IMR-90 (cell line): ENCODE measurements at regions not wholly inside any gene's neighbourhood (a gene's known extent, or its start where the extent isn't known, plus 50 kb on each side); places are given as distances from the start of the nearest gene placed in this dataset.

Experiments
- ATAC-seq: fragments of 200-7000 bp; cut with Tn5 transposase; 2 replicates; pipeline ENCODE4 v1.9.1; 2020; ENCODE audit warnings: low read depth, mild to moderate bottlenecking, moderate library complexity
- BruUV-seq: library from RNA; stranded (reverse); fragments of 400-500 nt; replicated peaks from 2 replicates; lab custom pipeline; 2021; lab: Mats Ljungman, UMichigan
- CTCF ChIA-PET: fragments of 300-600 bp; formaldehyde crosslinking; extraction: SDS; loops from one replicate; lab custom pipeline; 2021; ENCODE audit warnings: antibody characterized with exemption; lab: Yijun Ruan, JAX
- POLR2A ChIA-PET: fragments of 300-600 bp; sonication (Branson Sonifier 250); formaldehyde crosslinking; loops from one replicate; lab custom pipeline; 2022; ENCODE audit warnings: antibody characterized with exemption; ENCODE audit not compliant: unreplicated experiment; lab: Charles Lee
- DNase-seq: peaks from one replicate; pipeline ENCODE4 v3.0.0; 2013
- H2AFZ ChIP-seq: replicated peaks from 2 replicates; pipeline ENCODE3; 2013; ENCODE audit warnings: low read length, mild to moderate bottlenecking; ENCODE audit not compliant: poor library complexity
- H2AK5ac ChIP-seq: 2 replicates; pipeline ENCODE4 v1.6.1; 2013; ENCODE audit warnings: low read depth, low read length, inconsistent platforms
- H2AK9ac ChIP-seq: replicated peaks from 2 replicates; pipeline ENCODE3; 2013; ENCODE audit warnings: mild to moderate bottlenecking, low read depth, low read length, moderate library complexity; ENCODE audit not compliant: poor library complexity
- H2BK120ac ChIP-seq: 2 replicates; pipeline ENCODE4 v1.6.1; 2013; ENCODE audit warnings: low read depth, low read length, inconsistent platforms
- H2BK15ac ChIP-seq: 3 replicates; pipeline ENCODE4 v1.6.1; 2013; ENCODE audit warnings: low read depth, low read length, inconsistent platforms
- H2BK20ac ChIP-seq: 2 replicates; pipeline ENCODE4 v1.6.1; 2013; ENCODE audit warnings: low read depth, mild to moderate bottlenecking, inconsistent platforms, low read length, moderate library complexity
- H2BK5ac ChIP-seq: 2 replicates; pipeline ENCODE4 v1.6.1; 2013; ENCODE audit warnings: mild to moderate bottlenecking, low read depth, low read length, inconsistent platforms; ENCODE audit not compliant: poor library complexity, severe bottlenecking
- H3K14ac ChIP-seq: replicated peaks from 2 replicates; pipeline ENCODE4 v1.6.1; 2013; ENCODE audit warnings: low read depth, low read length, inconsistent platforms
- H3K18ac ChIP-seq: 2 replicates; pipeline ENCODE4 v1.6.1; 2013; ENCODE audit warnings: low read depth, low read length, control low read depth
- H3K23ac ChIP-seq: 2 replicates; pipeline ENCODE4 v1.6.1; 2013; ENCODE audit warnings: low read depth, low read length, inconsistent platforms
- H3K27ac ChIP-seq: 2 replicates; pipeline ENCODE4 v1.5.1; 2013; ENCODE audit warnings: mild to moderate bottlenecking, control low read depth, low read length; ENCODE audit not compliant: insufficient read depth
- H3K27me3 ChIP-seq: 2 replicates; pipeline ENCODE4 v1.6.1; 2013; ENCODE audit warnings: low read length; ENCODE audit not compliant: control insufficient read depth, insufficient read depth
- H3K36me3 ChIP-seq: 2 replicates; pipeline ENCODE4 v1.6.1; 2013; ENCODE audit warnings: low read length, mixed read lengths; ENCODE audit not compliant: control insufficient read depth, insufficient read depth
- H3K4ac ChIP-seq: 2 replicates; pipeline ENCODE4 v1.6.1; 2013; ENCODE audit warnings: low read depth, low read length, inconsistent platforms
- H3K4me1 ChIP-seq: 2 replicates; pipeline ENCODE4 v1.6.1; 2013; ENCODE audit warnings: low read length, mixed read lengths; ENCODE audit not compliant: control insufficient read depth, insufficient read depth
- H3K4me2 ChIP-seq: 2 replicates; pipeline ENCODE4 v1.6.1; 2013; ENCODE audit warnings: low read depth, mild to moderate bottlenecking, control low read depth, low read length, moderate library complexity
- H3K4me3 ChIP-seq: 2 replicates; pipeline ENCODE4 v1.5.1; 2013; ENCODE audit warnings: low read depth, mild to moderate bottlenecking, control low read depth, low read length, moderate library complexity; ENCODE audit not compliant: insufficient read depth
- H3K56ac ChIP-seq: 2 replicates; pipeline ENCODE4 v1.6.1; 2013; ENCODE audit warnings: low read length, inconsistent platforms; ENCODE audit not compliant: insufficient read depth; ENCODE audit errors: extremely low read depth
- H3K79me1 ChIP-seq, 2 experiments: 2 replicates each; pipeline ENCODE4 v1.6.1; 2013; ENCODE audit warnings: low read length in 2 of 2, inconsistent platforms in 1 of 2, low read depth in 1 of 2
- H3K9ac ChIP-seq: 2 replicates; pipeline ENCODE4 v1.6.1; 2013; ENCODE audit warnings: low read depth, low read length, control low read depth
- H3K9me1 ChIP-seq: 2 replicates; pipeline ENCODE4 v1.6.1; 2013; ENCODE audit warnings: low read length, inconsistent platforms; ENCODE audit not compliant: insufficient read depth
- H3K9me3 ChIP-seq: 2 replicates; pipeline ENCODE4 v1.6.1; 2013; ENCODE audit warnings: low read length; ENCODE audit not compliant: control insufficient read depth, insufficient read depth
- H4K20me1 ChIP-seq: 2 replicates; pipeline ENCODE4 v1.6.1; 2013; ENCODE audit warnings: low read length, inconsistent platforms; ENCODE audit not compliant: insufficient read depth
- H4K5ac ChIP-seq: 2 replicates; pipeline ENCODE4 v1.6.1; 2013; ENCODE audit warnings: mild to moderate bottlenecking, low read depth, low read length, control low read depth
- H4K8ac ChIP-seq, 2 experiments: 2 replicates each; pipeline ENCODE4 v1.6.1; 2013; ENCODE audit warnings: low read depth in 2 of 2, low read length in 2 of 2, control low read depth in 1 of 2, inconsistent platforms in 1 of 2
- H4K91ac ChIP-seq: 2 replicates; pipeline ENCODE4 v1.6.1; 2013; ENCODE audit warnings: low read depth, low read length, inconsistent platforms; ENCODE audit not compliant: insufficient read depth
- BHLHE40 ChIP-seq: fragments of 150-350 bp; IDR thresholded peaks from 2 replicates; pipeline ENCODE4 v1.6.1; 2016; ENCODE audit warnings: mild to moderate bottlenecking, low read depth, low read length
- CEBPB ChIP-seq: IDR thresholded peaks from 2 replicates; pipeline ENCODE4 v1.6.1; 2012; ENCODE audit warnings: low read depth, low read length, improper control_type of control experiment
- ELK1 ChIP-seq: fragments of 150-350 bp; IDR thresholded peaks from 2 replicates; pipeline ENCODE4 v1.6.1; 2016; ENCODE audit warnings: low read depth, mild to moderate bottlenecking, low read length, moderate library complexity, borderline replicate concordance
- MAZ ChIP-seq: IDR thresholded peaks from 2 replicates; pipeline ENCODE4 v1.6.1; 2012; ENCODE audit warnings: low read depth, mild to moderate bottlenecking, low read length, improper control_type of control experiment, moderate library complexity, borderline replicate concordance
- MXI1 ChIP-seq: IDR thresholded peaks from 2 replicates; pipeline ENCODE4 v1.6.1; 2012; ENCODE audit warnings: low read depth, mild to moderate bottlenecking, low read length, moderate library complexity, borderline replicate concordance
- NFE2L2 ChIP-seq: fragments of 150-350 bp; IDR thresholded peaks from 2 replicates; pipeline ENCODE4 v1.6.1; 2016; ENCODE audit warnings: low read depth, mild to moderate bottlenecking, low read length
- POLR2A ChIP-seq: IDR thresholded peaks from 2 replicates; pipeline ENCODE4 v1.6.1; 2012; ENCODE audit warnings: mild to moderate bottlenecking, low read depth, low read length
- RAD21 ChIP-seq: IDR thresholded peaks from 2 replicates; pipeline ENCODE4 v1.6.1; 2012; ENCODE audit warnings: low read length, improper control_type of control experiment
- RCOR1 ChIP-seq: IDR thresholded peaks from 2 replicates; pipeline ENCODE4 v1.6.1; 2012; ENCODE audit warnings: mild to moderate bottlenecking, low read length, improper control_type of control experiment; ENCODE audit not compliant: insufficient replicate concordance
- RFX5 ChIP-seq: IDR thresholded peaks from 2 replicates; pipeline ENCODE4 v1.8.0; 2012; ENCODE audit warnings: low read depth, mild to moderate bottlenecking, low read length, moderate library complexity
- SMC3 ChIP-seq: fragments of 150-350 bp; IDR thresholded peaks from 2 replicates; pipeline ENCODE4 v1.6.1; 2016; ENCODE audit warnings: low read depth, mild to moderate bottlenecking, antibody characterized with exemption, low read length, moderate library complexity
- WGBS, 2 experiments: methylation state at CpG; one replicate each; pipeline versions ENCODE4 v1.1.5 to v1.1.7; 2013; ENCODE audit warnings: missing lambda C conversion rate in 2 of 2; ENCODE audit not compliant: insufficient read length in 1 of 2; ENCODE audit errors: extremely low coverage in 2 of 2; 5-methylcytosine and 5-hydroxymethylcytosine counted together
- dilution Hi-C: fragments of 300-500 bp; cut with HindIII; formaldehyde crosslinking; loops from one replicate; pipeline ENCODE4 v1.14.3; 2018; ENCODE audit warnings: low sequenced_read_pairs; ENCODE audit not compliant: unreplicated experiment
- in situ Hi-C: fragments of 300-500 bp; cut with MboI; formaldehyde crosslinking; loops from 3 replicates; pipeline ENCODE4 v1.14.3; 2019; ENCODE audit warnings: low sequenced_read_pairs, inconsistent platforms, mixed read lengths
- intact Hi-C: fragments of 100-400 bp; cut with micrococcal nuclease; formaldehyde crosslinking; loops from 2 replicates; pipeline ENCODE4 v1.10.0; 2022
- TF ChIP-seq, protein P1 (sequence below): conservative IDR thresholded peaks from 2 replicates; pipeline ENCODE4 v1.5.1; 2012; ENCODE audit warnings: mild to moderate bottlenecking, low read depth, low read length, improper control_type of control experiment

GRCh38 chr6:1255636-1256365 is 56.1 kb upstream of the FOXQ1 start:
- no CpG with 5 or more reads among the region's 9 CpGs for WGBS, 2 experiments
- in situ Hi-C loops: no loop called here

More at GRCh38 chr6:1255636-1256365, 56.1 kb upstream of the FOXQ1 start:
- dilution Hi-C loops (no loop called here), intact Hi-C loops (no loop called here)
- Histone ChIP-seq H3K56ac (no peak overlapping the region), H4K20me1 (no peaks in the 10 kb centered on the region), H3K23ac (no peak overlapping the region), H2BK5ac (no peak overlapping the region), H3K4me2 (no peak overlapping the region), H2BK20ac (no peak overlapping the region), H4K5ac (no peak overlapping the region), H3K4me1 (no peaks in the 10 kb centered on the region), H3K14ac (no peak overlapping the region), H2BK120ac (no peak overlapping the region), H2AK9ac (no peak overlapping the region), H3K79me1 (no peaks in the 10 kb centered on the region), H2BK15ac (no peak overlapping the region), H4K91ac (no peak overlapping the region), H3K9me3 (no peaks in the 10 kb centered on the region), H3K4ac (no peak overlapping the region), H3K27me3 (no peaks in the 10 kb centered on the region), H2AK5ac (no peak overlapping the region), H3K4me3 (no peak overlapping the region), H2AFZ (no peak overlapping the region), H3K18ac (no peak overlapping the region), H3K9ac (no peak overlapping the region), H4K8ac (no peak overlapping the region), H3K27ac (no peak overlapping the region), H3K9me1 (no peaks in the 10 kb centered on the region), H3K36me3 (no peaks in the 10 kb centered on the region)
- no TSS peak for BruUV-seq
- CTCF ChIA-PET: interaction anchor here (0.6 to 0.8 kb wide), 3 partner anchors 9 to 352 kb away, joined by 3 read pairs; no protein-coding TSS in a partner anchor
- DNase-seq (peak; percentile 58), ATAC-seq (peak; percentile 57)
- no peak for TF ChIP-seq SMC3
- no peak for TF ChIP-seq CEBPB
- no peak for TF ChIP-seq MXI1
- no peak for TF ChIP-seq ELK1
- TF ChIP-seq RFX5: no peak
- TF ChIP-seq RCOR1: no peak
- TF ChIP-seq, protein P1, sequence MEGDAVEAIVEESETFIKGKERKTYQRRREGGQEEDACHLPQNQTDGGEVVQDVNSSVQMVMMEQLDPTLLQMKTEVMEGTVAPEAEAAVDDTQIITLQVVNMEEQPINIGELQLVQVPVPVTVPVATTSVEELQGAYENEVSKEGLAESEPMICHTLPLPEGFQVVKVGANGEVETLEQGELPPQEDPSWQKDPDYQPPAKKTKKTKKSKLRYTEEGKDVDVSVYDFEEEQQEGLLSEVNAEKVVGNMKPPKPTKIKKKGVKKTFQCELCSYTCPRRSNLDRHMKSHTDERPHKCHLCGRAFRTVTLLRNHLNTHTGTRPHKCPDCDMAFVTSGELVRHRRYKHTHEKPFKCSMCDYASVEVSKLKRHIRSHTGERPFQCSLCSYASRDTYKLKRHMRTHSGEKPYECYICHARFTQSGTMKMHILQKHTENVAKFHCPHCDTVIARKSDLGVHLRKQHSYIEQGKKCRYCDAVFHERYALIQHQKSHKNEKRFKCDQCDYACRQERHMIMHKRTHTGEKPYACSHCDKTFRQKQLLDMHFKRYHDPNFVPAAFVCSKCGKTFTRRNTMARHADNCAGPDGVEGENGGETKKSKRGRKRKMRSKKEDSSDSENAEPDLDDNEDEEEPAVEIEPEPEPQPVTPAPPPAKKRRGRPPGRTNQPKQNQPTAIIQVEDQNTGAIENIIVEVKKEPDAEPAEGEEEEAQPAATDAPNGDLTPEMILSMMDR: no peak
- no peak for TF ChIP-seq NFE2L2
- TF ChIP-seq POLR2A: no peak
- no peak for TF ChIP-seq RAD21
- TF ChIP-seq BHLHE40: no peak
- no peak for TF ChIP-seq MAZ
- POLR2A ChIA-PET: interaction anchor here (0.9 kb wide), 1 partner anchor 43 kb away, joined by 3 read pairs; no protein-coding TSS in a partner anchor
